H9 (cell line): ENCODE measurements at regions not wholly inside any gene's neighbourhood (a gene's known extent, or its start where the extent isn't known, plus 50 kb on each side); places are given as distances from the start of the nearest gene placed in this dataset.

Experiments
- DNase-seq: peaks from one replicate; pipeline ENCODE4 v3.0.0-alpha.2; 2017
- H2AFZ ChIP-seq: one replicate; pipeline ENCODE4 v1.6.1; 2013; ENCODE audit warnings: mild to moderate bottlenecking, low read length, control low read depth, moderate library complexity
- H2AK5ac ChIP-seq: 2 replicates; pipeline ENCODE4 v1.6.1; 2013; ENCODE audit warnings: low read length, control low read depth, mixed read lengths; ENCODE audit not compliant: insufficient read length
- H2BK120ac ChIP-seq: one replicate; pipeline ENCODE4 v1.6.1; 2013; ENCODE audit warnings: low read depth, mild to moderate bottlenecking, low read length, control low read depth, inconsistent platforms; ENCODE audit not compliant: poor library complexity, severe bottlenecking
- H2BK12ac ChIP-seq: 2 replicates; pipeline ENCODE4 v1.6.1; 2013; ENCODE audit warnings: low read length, control low read depth, mixed read lengths, low read depth; ENCODE audit not compliant: insufficient read length
- H2BK15ac ChIP-seq: 2 replicates; pipeline ENCODE4 v1.6.1; 2013; ENCODE audit warnings: low read depth, low read length, control low read depth
- H2BK20ac ChIP-seq: one replicate; pipeline ENCODE4 v1.6.1; 2013; ENCODE audit warnings: low read depth, mild to moderate bottlenecking, low read length, control low read depth, inconsistent platforms; ENCODE audit not compliant: poor library complexity, severe bottlenecking
- H2BK5ac ChIP-seq: 2 replicates; pipeline ENCODE4 v1.6.1; 2013; ENCODE audit warnings: low read length, control low read depth, mixed read lengths; ENCODE audit not compliant: insufficient read length
- H3K14ac ChIP-seq: 2 replicates; pipeline ENCODE4 v1.6.1; 2013; ENCODE audit warnings: low read length, control low read depth; ENCODE audit not compliant: insufficient read depth
- H3K18ac ChIP-seq: 2 replicates; pipeline ENCODE4 v1.6.1; 2013; ENCODE audit warnings: low read depth, mild to moderate bottlenecking, mixed read lengths, low read length, control low read depth; ENCODE audit not compliant: insufficient read length
- H3K23ac ChIP-seq: 2 replicates; pipeline ENCODE4 v1.6.1; 2013; ENCODE audit warnings: low read length, control low read depth, mixed read lengths, low read depth; ENCODE audit not compliant: insufficient read length
- H3K23me2 ChIP-seq: 2 replicates; pipeline ENCODE4 v1.6.1; 2013; ENCODE audit warnings: low read depth, mild to moderate bottlenecking, mixed read lengths, low read length, control low read depth; ENCODE audit not compliant: insufficient read length, poor library complexity, severe bottlenecking
- H3K27ac ChIP-seq: 2 replicates; pipeline ENCODE4 v1.5.1; 2013; ENCODE audit warnings: low read length, control low read depth, mixed read lengths, low read depth; ENCODE audit not compliant: insufficient read length
- H3K27me3 ChIP-seq: 2 replicates; pipeline ENCODE4 v1.6.1; 2013; ENCODE audit warnings: low read length, control low read depth, inconsistent platforms; ENCODE audit not compliant: insufficient read depth
- H3K4ac ChIP-seq: 2 replicates; pipeline ENCODE4 v1.6.1; 2013; ENCODE audit warnings: low read depth, mild to moderate bottlenecking, control low read depth, inconsistent platforms, low read length, moderate library complexity
- H3K4me1 ChIP-seq: 2 replicates; pipeline ENCODE4 v1.6.1; 2013; ENCODE audit warnings: low read length, control low read depth, inconsistent platforms; ENCODE audit not compliant: insufficient read depth
- H3K4me2 ChIP-seq: 2 replicates; pipeline ENCODE4 v1.6.1; 2013; ENCODE audit warnings: low read length, control low read depth, mixed read lengths; ENCODE audit not compliant: insufficient read length, insufficient read depth
- H3K56ac ChIP-seq: 2 replicates; pipeline ENCODE4 v1.6.1; 2013; ENCODE audit warnings: low read depth, mild to moderate bottlenecking, mixed read lengths, low read length, control low read depth; ENCODE audit not compliant: insufficient read length
- H3K79me1 ChIP-seq: 2 replicates; pipeline ENCODE4 v1.6.1; 2013; ENCODE audit warnings: low read depth, mild to moderate bottlenecking, moderate library complexity, low read length, control low read depth, inconsistent platforms; ENCODE audit not compliant: insufficient read depth, poor library complexity, severe bottlenecking
- H3K79me2 ChIP-seq: 2 replicates; pipeline ENCODE4 v1.6.1; 2013; ENCODE audit warnings: low read length, control low read depth, inconsistent platforms; ENCODE audit not compliant: insufficient read depth
- H3K9ac ChIP-seq: 2 replicates; pipeline ENCODE4 v1.6.1; 2013; ENCODE audit warnings: low read length, control low read depth, mixed read lengths; ENCODE audit not compliant: insufficient read length; ENCODE audit errors: extremely low read depth
- H3K9me3 ChIP-seq: one replicate; pipeline ENCODE4 v1.6.1; 2013; ENCODE audit warnings: low read depth, low read length, inconsistent platforms; ENCODE audit not compliant: control insufficient read depth
- H3T11ph ChIP-seq: one replicate; pipeline ENCODE4 v1.6.1; 2013; ENCODE audit warnings: mild to moderate bottlenecking, low read length, control low read depth, inconsistent platforms
- H4K20me1 ChIP-seq: one replicate; pipeline ENCODE4 v1.6.1; 2013; ENCODE audit not compliant: control insufficient read depth, insufficient read length, insufficient read depth
- H4K5ac ChIP-seq: 2 replicates; pipeline ENCODE4 v1.6.1; 2013; ENCODE audit warnings: low read depth, mild to moderate bottlenecking, mixed read lengths, low read length, control low read depth; ENCODE audit not compliant: insufficient read length
- H4K8ac ChIP-seq: replicated peaks from 2 replicates; pipeline ENCODE4 v1.6.1; 2013; ENCODE audit warnings: low read length, control low read depth, mixed read lengths, low read depth; ENCODE audit not compliant: insufficient read length
- H4K91ac ChIP-seq: 2 replicates; pipeline ENCODE4 v1.6.1; 2013; ENCODE audit warnings: low read depth, mild to moderate bottlenecking, moderate library complexity, mixed read lengths, low read length, control low read depth; ENCODE audit not compliant: insufficient read length
- H3K27ac Mint-ChIP-seq, 3 experiments: 2 replicates in 2 of 3; 3 replicates in 1 of 3; pipeline ENCODE4 v1.8.0; 2020 to 2021; ENCODE audit warnings: mixed read lengths in 3 of 3, mild to moderate bottlenecking in 1 of 3, moderate library complexity in 1 of 3
- H3K27me3 Mint-ChIP-seq: 2 replicates; pipeline ENCODE4 v1.8.0; 2021; ENCODE audit warnings: low read depth, mild to moderate bottlenecking, moderate library complexity, mixed read lengths
- H3K36me3 Mint-ChIP-seq, 3 experiments: 2 replicates in 2 of 3; 3 replicates in 1 of 3; pipeline ENCODE4 v1.8.0; 2020 to 2021; ENCODE audit warnings: low read depth in 3 of 3, mixed read lengths in 3 of 3; ENCODE audit not compliant: insufficient read depth in 1 of 3
- H3K4me1 Mint-ChIP-seq, 2 experiments: 2 replicates each; pipeline ENCODE4 v1.8.0; 2020; ENCODE audit warnings: mixed read lengths in 2 of 2
- H3K4me3 Mint-ChIP-seq, 2 experiments: 2 replicates in 1 of 2; 3 replicates in 1 of 2; pipeline ENCODE4 v1.8.0; 2020 to 2021; ENCODE audit warnings: mild to moderate bottlenecking in 2 of 2, mixed read lengths in 2 of 2, moderate library complexity in 1 of 2
- H3K9me3 Mint-ChIP-seq, 2 experiments: 2 replicates in 1 of 2; 3 replicates in 1 of 2; pipeline ENCODE4 v1.8.0; 2020; ENCODE audit warnings: mild to moderate bottlenecking in 2 of 2, mixed read lengths in 2 of 2, moderate library complexity in 1 of 2
- WGBS: extraction: QIAGEN DNeasy Blood & Tissue Kit; methylation state at CpG from one replicate; pipeline ENCODE4 v1.1.7; 2013; ENCODE audit warnings: missing lambda C conversion rate, low lambda C conversion rate, mixed read lengths; ENCODE audit not compliant: insufficient read length; ENCODE audit errors: extremely low coverage; 5-methylcytosine and 5-hydroxymethylcytosine counted together
- TF ChIP-seq, protein P1 (sequence below): fragments of 200-600 bp; sonication (generic); conservative IDR thresholded peaks from 3 replicates; pipeline ENCODE4 v1.8.0; 2021; ENCODE audit warnings: antibody characterized with exemption, mild to moderate bottlenecking

DNA sequence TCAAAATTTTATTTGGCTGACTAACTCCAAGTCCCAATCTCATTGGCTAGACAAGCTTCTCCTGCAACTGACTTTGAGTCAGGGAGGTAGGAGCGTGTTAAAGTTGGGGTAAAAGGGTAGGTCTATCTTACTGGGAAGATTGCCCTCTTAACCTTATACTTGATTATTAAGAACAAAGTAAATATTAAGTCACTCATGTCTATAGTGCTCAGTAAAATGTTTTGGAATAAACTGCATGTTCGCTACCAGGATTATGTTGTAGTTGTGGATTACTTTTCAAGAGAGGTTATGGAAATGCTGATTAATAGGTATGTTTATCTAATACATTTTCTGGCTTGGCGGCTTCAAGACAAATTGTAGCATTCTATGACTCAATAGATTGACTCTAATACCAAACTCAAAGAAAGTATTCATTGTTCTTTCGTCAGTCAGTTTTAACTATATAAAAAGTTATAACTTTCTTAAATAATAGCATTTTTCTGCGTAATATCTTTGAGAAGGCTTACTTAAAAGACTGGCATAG is 539.1 kb downstream of the PSAT1 start:
- no peak for DNase-seq
- H3K27ac Mint-ChIP-seq, result no peak overlapping the region

More for the DNA sequence above, 539.1 kb downstream of the PSAT1 start:
- no peak overlapping the region for H3T11ph ChIP-seq
- Mint-ChIP-seq H3K9me3 (no peaks in the 10 kb centered on the region), H3K4me3 (no peak overlapping the region), H3K4me1 (no peaks in the 10 kb centered on the region), H3K36me3 (no peaks in the 10 kb centered on the region), H3K27me3 (no peaks in the 10 kb centered on the region; the same call in 1 of the 2 replicates)
- H2BK20ac ChIP-seq, result no peak overlapping the region
- no peak overlapping the region for H4K91ac ChIP-seq
- no peak overlapping the region for H4K5ac ChIP-seq
- H4K20me1 ChIP-seq, result no peaks in the 10 kb centered on the region
- H3K4me2 ChIP-seq, result no peak overlapping the region
- H3K23me2 ChIP-seq, result no peaks in the 10 kb centered on the region
- WGBS, result no CpG with 5 or more reads among the region's 5 CpGs
- H2BK120ac ChIP-seq, result no peak overlapping the region
- H3K14ac ChIP-seq, result no peak overlapping the region
- no peak overlapping the region for H2AFZ ChIP-seq
- no peak overlapping the region for H2BK15ac ChIP-seq
- no peaks in the 10 kb centered on the region for H3K79me1 ChIP-seq
- H2AK5ac ChIP-seq, result no peak overlapping the region
- H3K9ac ChIP-seq, result no peak overlapping the region
- H4K8ac ChIP-seq, result no peak overlapping the region
- no peaks in the 10 kb centered on the region for H3K4me1 ChIP-seq
- H3K23ac ChIP-seq, result no peak overlapping the region
- H2BK5ac ChIP-seq, result no peak overlapping the region
- H3K79me2 ChIP-seq, result no peaks in the 10 kb centered on the region
- H3K27ac ChIP-seq, result no peak overlapping the region
- H3K18ac ChIP-seq, result no peak overlapping the region
- H3K9me3 ChIP-seq, result no peaks in the 10 kb centered on the region
- H2BK12ac ChIP-seq, result no peak overlapping the region
- TF ChIP-seq, protein P1, sequence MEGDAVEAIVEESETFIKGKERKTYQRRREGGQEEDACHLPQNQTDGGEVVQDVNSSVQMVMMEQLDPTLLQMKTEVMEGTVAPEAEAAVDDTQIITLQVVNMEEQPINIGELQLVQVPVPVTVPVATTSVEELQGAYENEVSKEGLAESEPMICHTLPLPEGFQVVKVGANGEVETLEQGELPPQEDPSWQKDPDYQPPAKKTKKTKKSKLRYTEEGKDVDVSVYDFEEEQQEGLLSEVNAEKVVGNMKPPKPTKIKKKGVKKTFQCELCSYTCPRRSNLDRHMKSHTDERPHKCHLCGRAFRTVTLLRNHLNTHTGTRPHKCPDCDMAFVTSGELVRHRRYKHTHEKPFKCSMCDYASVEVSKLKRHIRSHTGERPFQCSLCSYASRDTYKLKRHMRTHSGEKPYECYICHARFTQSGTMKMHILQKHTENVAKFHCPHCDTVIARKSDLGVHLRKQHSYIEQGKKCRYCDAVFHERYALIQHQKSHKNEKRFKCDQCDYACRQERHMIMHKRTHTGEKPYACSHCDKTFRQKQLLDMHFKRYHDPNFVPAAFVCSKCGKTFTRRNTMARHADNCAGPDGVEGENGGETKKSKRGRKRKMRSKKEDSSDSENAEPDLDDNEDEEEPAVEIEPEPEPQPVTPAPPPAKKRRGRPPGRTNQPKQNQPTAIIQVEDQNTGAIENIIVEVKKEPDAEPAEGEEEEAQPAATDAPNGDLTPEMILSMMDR, result no peak
- no peaks in the 10 kb centered on the region for H3K27me3 ChIP-seq
- H3K4ac ChIP-seq, result no peak overlapping the region
- no peak overlapping the region for H3K56ac ChIP-seq
